LNCaP clone FGC (cell line): ENCODE measurements at regions not wholly inside any gene's neighbourhood (a gene's known extent, or its start where the extent isn't known, plus 50 kb on each side); places are given as distances from the start of the nearest gene placed in this dataset.
"Not testable (repeated sequence)": the region's sequence is repeated elsewhere in the genome, so short reads cannot be mapped to it uniquely, and the experiment has no call there.

Source experiments
- DNase-seq: peaks from one replicate; pipeline ENCODE4 v3.0.0-alpha.2; 2011; ENCODE audit warnings: low read depth
- H3K4me3 ChIP-seq: 2 replicates; pipeline ENCODE4 v1.5.1; 2011; ENCODE audit warnings: mild to moderate bottlenecking, low read depth, low read length, control low read depth
- TF ChIP-seq, protein P1 (sequence below): IDR thresholded peaks from 2 replicates; pipeline ENCODE4 v1.5.1; 2012; ENCODE audit warnings: mild to moderate bottlenecking; ENCODE audit not compliant: control insufficient read depth, insufficient read depth; ENCODE audit errors: extremely low read depth

GRCh38 chr5:99587983-99588382 is 659.2 kb upstream of the CHD1 start:
- no peak for DNase-seq
- H3K4me3 ChIP-seq: no peak overlapping the region
- TF ChIP-seq, protein P1, sequence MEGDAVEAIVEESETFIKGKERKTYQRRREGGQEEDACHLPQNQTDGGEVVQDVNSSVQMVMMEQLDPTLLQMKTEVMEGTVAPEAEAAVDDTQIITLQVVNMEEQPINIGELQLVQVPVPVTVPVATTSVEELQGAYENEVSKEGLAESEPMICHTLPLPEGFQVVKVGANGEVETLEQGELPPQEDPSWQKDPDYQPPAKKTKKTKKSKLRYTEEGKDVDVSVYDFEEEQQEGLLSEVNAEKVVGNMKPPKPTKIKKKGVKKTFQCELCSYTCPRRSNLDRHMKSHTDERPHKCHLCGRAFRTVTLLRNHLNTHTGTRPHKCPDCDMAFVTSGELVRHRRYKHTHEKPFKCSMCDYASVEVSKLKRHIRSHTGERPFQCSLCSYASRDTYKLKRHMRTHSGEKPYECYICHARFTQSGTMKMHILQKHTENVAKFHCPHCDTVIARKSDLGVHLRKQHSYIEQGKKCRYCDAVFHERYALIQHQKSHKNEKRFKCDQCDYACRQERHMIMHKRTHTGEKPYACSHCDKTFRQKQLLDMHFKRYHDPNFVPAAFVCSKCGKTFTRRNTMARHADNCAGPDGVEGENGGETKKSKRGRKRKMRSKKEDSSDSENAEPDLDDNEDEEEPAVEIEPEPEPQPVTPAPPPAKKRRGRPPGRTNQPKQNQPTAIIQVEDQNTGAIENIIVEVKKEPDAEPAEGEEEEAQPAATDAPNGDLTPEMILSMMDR: no peak

DNA sequence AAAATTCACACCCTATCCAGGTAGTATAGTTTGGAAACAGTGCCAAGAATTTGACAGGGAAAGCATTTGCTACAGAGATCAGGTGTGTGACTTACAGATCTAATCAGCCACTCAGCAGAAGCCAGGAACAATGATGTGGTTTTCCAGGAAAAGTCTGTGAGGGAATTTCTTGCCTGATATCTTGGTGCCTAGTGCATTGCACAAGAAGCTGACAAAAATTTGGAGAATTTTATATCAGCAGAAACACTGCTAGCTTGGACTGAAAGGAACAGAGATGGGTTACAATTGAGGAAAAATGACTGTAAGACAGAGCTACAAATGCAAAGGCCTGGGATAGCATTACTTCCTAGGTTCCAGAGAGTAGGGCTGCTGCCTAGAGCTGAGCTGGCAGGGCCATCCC is 658.1 kb upstream of the CHD1 start:
- TF ChIP-seq, protein P1: no peak
- no peak overlapping the region for H3K4me3 ChIP-seq
- DNase-seq: no peak

DNA sequence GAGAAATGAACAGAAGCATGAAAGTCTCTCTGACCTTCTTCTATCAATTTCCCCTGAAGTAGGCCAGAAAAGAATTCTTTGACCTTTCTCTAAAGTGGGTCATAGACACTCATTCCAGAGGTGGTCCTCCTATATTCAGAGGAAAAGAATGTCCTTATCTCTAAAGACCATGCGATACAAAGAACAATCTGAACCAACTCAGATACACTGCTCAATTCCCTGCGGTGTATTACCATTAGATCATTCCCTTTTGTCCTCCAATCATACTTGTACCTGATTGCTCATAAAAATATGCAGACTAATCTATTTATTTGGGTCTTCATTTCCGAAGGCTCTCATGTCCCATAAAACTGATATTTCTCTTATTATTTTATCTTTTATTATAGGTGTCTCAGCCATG is 652.4 kb upstream of the CHD1 start:
- DNase-seq, H3K4me3 ChIP-seq: not testable (repeated sequence)

- not testable (repeated sequence) for H3K4me3 ChIP-seq, DNase-seq
Observed at GRCh38 chr5:99562937-99563627, 634.3 kb upstream of the CHD1 start.

GRCh38 chr5:99553211-99553810 is 624.5 kb upstream of the CHD1 start:
- TF ChIP-seq, protein P1: no peak
- DNase-seq: no peak
- no peak overlapping the region for H3K4me3 ChIP-seq

DNA sequence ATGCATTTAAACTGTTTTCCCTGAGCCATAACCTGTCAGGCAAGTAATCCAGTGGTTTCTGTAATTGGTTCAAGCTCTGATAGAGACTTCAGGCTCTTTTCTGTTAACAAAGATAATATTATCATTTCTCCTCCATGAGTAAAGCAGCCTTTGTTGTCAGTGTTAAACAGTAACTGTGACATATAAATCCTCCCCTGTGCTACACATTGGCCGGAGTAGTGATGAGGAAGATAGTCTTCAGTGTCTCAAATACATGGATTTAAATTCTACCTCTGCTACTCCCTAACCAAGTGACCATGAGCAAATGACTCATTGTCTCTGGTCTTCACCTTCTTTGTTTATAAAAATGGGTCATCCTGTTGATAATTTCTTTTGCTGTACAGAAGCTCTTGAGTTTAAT is 615.5 kb upstream of the CHD1 start:
- TF ChIP-seq, protein P1: no peak
- no peak for DNase-seq
- H3K4me3 ChIP-seq: no peak overlapping the region

DNA sequence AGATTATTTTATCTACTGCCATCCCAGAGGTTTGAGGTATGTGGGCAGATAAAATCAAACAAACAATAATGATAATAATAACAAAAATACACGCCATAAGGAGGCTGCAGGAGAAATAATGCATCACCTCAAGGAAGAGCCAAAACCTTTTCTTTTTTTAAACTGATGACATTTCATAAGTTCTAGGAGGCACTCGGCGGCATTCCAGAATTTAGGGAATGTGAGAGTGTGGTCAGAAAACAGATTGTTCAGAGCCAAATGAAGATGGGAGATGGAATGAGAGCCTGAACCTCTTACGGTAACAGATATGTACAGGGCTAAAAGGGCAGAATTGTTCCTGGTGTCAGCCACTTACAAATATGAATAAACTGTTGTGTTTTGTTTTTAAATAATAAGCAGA is 615.0 kb upstream of the CHD1 start:
- TF ChIP-seq, protein P1: no peak
- no peak for DNase-seq
- H3K4me3 ChIP-seq: no peak overlapping the region

DNA sequence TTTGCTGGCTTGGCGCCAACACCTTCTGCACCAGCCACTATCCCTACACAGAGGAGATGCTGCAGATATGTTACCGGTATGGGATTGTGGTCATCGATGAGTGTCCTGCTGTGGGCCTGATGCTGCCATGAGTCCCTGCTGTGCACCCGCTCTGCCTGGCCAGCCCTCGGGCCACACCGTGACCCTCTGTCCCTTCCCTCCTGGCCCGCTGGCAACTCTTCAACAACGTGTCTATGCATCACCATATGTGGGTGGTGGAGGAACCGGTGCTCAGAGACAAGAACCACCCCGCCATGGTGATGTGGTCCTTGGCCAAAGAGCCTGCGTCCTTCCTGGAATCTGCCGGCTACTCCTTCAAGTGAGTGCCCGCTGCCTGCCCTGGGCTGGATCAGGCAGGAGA is 605.4 kb upstream of the CHD1 start:
- H3K4me3 ChIP-seq, DNase-seq: not testable (repeated sequence)

DNA sequence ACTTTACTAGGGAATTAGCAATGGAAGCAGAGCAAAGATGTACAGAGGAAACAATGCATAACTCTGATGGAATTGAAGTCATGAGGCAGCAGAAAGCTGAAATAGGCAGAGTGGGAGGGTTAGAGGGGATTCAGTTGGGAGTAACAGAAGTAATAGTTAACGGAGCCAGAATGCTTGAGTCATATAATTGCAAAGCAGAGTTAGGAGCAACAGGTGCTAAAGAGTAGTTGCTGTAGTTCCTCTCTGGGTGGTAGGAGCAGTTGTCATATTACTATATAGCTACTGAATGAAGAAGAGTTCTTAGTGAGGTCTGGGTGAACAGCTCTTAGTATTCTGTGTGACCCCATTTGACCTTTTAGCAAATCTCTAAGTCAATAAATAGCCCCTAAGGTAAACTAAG is 592.9 kb upstream of the CHD1 start:
- not testable (repeated sequence) for H3K4me3 ChIP-seq, DNase-seq

GRCh38 chr5:99515864-99516490 is 587.2 kb upstream of the CHD1 start:
- DNase-seq, H3K4me3 ChIP-seq: not testable (repeated sequence)

DNA sequence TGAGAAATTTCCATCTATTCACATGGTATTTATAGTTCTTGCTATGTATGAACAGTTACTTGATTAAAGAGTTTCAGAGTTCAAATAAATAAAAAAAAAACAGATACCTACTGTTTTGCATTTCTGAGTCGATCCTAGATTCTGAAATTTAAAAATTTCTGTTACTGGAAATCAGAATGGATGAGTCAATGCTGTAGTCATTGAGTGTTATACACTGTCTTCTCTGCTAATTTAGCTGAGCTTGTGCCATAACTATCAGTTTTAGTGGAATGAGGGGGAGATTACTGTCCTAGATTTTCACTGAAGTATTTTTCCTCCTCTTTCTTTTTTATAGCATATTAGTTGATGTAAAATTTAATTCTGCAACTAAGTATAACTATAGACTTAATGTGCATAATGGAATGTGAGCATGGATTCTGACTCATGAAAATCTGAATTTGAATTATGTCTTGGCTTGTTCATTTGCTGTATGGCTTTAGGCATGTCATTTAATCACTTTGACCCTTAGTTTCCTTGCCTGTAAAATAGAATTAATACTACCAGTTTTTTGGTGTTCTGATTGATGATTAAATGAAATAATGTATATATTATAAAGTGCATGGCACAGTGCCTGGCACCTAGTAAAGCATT is 581.5 kb upstream of the CHD1 start:
- H3K4me3 ChIP-seq: not testable (repeated sequence)

GRCh38 chr5:99509064-99509463 is 580.3 kb upstream of the CHD1 start:
- H3K4me3 ChIP-seq, DNase-seq: not testable (repeated sequence)

More for the DNA sequence above, 581.5 kb upstream of the CHD1 start:
- not testable (repeated sequence) for DNase-seq
